ENCODE measurements at regions not wholly inside any gene's neighbourhood (a gene's known extent, or its start where the extent isn't known, plus 50 kb on each side); places are given as distances from the start of the nearest gene placed in this dataset.

DNA sequence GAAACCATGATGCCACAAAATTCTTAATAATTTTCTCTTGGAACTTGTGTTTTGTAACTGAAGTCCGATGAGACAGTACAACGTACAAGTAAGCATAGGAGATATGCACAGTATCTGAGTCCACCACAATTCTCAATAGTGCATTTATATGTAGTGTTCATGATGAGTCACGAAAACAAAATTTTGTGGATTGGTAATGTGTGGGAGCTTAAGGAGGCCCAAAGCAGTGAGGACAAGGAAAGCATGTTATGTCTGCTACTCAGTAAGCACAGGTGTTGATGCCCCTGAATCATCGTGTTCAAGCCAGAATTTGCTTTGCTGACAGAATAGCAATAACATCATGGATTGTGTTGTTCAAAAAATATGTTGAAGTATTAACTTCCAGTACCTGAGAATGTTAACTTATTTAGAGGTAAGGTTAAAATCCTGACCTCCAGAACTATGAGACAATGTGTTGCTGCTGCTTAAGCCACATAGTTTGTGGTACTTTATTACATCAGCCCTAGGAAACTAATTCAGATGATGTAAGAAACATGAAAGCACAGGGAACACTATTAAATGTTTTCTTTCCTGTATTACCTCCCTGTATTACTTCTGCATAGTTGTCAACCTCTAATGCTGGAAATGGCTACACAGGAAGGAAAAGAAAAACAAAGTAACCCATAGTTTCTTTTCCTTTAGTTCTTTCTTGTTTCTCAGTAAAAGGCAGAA lies 201.3 kb downstream of the SLITRK6 start:
- TF ChIP-seq, protein P1, sequence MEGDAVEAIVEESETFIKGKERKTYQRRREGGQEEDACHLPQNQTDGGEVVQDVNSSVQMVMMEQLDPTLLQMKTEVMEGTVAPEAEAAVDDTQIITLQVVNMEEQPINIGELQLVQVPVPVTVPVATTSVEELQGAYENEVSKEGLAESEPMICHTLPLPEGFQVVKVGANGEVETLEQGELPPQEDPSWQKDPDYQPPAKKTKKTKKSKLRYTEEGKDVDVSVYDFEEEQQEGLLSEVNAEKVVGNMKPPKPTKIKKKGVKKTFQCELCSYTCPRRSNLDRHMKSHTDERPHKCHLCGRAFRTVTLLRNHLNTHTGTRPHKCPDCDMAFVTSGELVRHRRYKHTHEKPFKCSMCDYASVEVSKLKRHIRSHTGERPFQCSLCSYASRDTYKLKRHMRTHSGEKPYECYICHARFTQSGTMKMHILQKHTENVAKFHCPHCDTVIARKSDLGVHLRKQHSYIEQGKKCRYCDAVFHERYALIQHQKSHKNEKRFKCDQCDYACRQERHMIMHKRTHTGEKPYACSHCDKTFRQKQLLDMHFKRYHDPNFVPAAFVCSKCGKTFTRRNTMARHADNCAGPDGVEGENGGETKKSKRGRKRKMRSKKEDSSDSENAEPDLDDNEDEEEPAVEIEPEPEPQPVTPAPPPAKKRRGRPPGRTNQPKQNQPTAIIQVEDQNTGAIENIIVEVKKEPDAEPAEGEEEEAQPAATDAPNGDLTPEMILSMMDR (IDR thresholded peaks at IDR 0.05; ENCODE audit: insufficient read depth in 1 of 2, low read depth in 1 of 2, low read length in 1 of 2, severe bottlenecking in 1 of 2, unreplicated experiment in 1 of 2), result no peak
- POLR2A ChIA-PET, result no interaction called here
- Mint-ChIP-seq H3K27me3 (ENCODE audit: insufficient read depth, unreplicated experiment) (no peaks in the 10 kb centered on the region), H3K9me3 (ENCODE audit: unreplicated experiment) (no peaks in the 10 kb centered on the region), H3K4me3 (ENCODE audit: unreplicated experiment) (no peak overlapping the region), H3K4me1 (ENCODE audit: low read depth, unreplicated experiment) (no peaks in the 10 kb centered on the region), H3K27ac (ENCODE audit: unreplicated experiment) (no peak overlapping the region), H3K36me3 (ENCODE audit: insufficient read depth, unreplicated experiment) (no peaks in the 10 kb centered on the region)
- BruUV-seq (replicated peaks), result no TSS peak
- Histone ChIP-seq H3K36me3 (ENCODE audit: control insufficient read depth, insufficient read depth, low read length) (no peaks in the 10 kb centered on the region), H3K9me3 (no peaks in the 10 kb centered on the region; the same call in 1 of the 2 replicates), H3K4me1 (no peaks in the 10 kb centered on the region), H3K4me3 (ENCODE audit: low read depth, low read length) (no peak overlapping the region), H3K27me3 (replicated peaks; ENCODE audit: control insufficient read depth, insufficient read depth, low read length) (no peaks in the 10 kb centered on the region)
- no peak for DNase-seq
- CTCF ChIA-PET, result no interaction called here
- intact Hi-C loops (cut with micrococcal nuclease; ENCODE audit: unreplicated experiment), result no loop called here

DNA sequence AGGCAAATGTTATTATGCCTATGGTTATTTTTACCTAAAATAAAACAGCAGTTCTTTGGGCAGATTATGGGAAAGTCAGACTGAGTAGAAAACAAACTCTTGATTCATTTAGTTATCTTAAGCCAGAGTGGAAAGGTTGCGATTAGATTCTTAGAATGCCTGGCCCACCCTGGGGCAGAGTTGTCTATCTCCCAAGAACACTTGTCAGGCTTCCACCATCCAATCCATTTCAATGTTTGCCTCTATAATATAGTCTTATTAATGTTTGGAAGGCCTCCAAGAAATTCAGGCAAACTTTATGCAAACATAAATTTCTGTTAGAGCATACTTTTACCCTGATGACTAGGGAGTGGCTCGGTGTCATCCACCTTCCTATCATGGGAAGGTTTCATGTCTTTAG lies 207.0 kb downstream of the SLITRK6 start:
- H3K4me3 ChIP-seq (ENCODE audit: low read depth, low read length), result no peak overlapping the region
- no peaks in the 10 kb centered on the region for H3K27me3 ChIP-seq (replicated peaks; ENCODE audit: control insufficient read depth, insufficient read depth, low read length)
- TF ChIP-seq, protein P1 (IDR thresholded peaks at IDR 0.05; ENCODE audit: insufficient read depth in 1 of 2, low read depth in 1 of 2, low read length in 1 of 2, severe bottlenecking in 1 of 2, unreplicated experiment in 1 of 2), result no peak
- DNase-seq, result no peak
- Mint-ChIP-seq H3K27ac (ENCODE audit: unreplicated experiment) (no peak overlapping the region), H3K27me3 (ENCODE audit: insufficient read depth, unreplicated experiment) (no peaks in the 10 kb centered on the region), H3K4me3 (ENCODE audit: unreplicated experiment) (no peak overlapping the region), H3K9me3 (ENCODE audit: unreplicated experiment) (no peaks in the 10 kb centered on the region), H3K4me1 (ENCODE audit: low read depth, unreplicated experiment) (no peaks in the 10 kb centered on the region), H3K36me3 (ENCODE audit: insufficient read depth, unreplicated experiment) (no peaks in the 10 kb centered on the region)
- intact Hi-C loops (cut with micrococcal nuclease; ENCODE audit: unreplicated experiment), result no loop called here
- no peaks in the 10 kb centered on the region; the same call in 1 of the 2 replicates for H3K9me3 ChIP-seq
- H3K4me1 ChIP-seq, result no peaks in the 10 kb centered on the region
- BruUV-seq (replicated peaks), result no TSS peak
- ChIA-PET CTCF (no interaction called here), POLR2A (no interaction called here)
- H3K36me3 ChIP-seq (ENCODE audit: control insufficient read depth, insufficient read depth, low read length), result no peaks in the 10 kb centered on the region

DNA sequence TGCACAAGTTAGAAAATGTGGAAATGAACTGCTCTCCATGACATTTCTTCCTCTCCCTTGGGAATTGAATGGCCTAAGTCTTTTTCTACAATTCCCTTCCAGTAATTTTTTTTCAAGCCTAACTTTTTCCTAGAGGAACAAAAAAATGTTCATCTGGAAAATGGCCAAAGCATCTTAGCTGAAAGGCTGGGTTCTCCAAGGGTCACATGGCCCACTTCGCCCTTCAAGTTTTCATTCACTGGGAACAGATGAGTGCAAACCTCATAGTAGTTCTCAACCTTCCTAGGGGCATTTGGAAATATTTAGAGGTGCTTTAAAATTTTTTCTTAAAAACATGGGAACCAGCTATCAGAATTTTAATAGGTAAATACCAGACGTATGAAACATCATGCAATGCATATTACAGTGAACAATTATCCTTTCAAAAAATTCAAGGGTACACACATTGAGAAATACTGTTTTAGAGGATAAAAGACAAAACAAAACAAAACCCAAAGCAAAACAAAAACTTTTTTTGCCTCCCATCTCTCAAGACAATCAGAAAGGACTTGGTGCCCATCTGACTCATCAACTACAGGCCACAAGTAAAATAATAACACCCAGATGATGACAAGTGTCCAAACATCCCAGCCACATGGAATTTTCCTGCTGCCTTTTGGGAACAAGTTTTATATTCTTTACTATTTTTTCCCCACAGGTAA lies 208.8 kb downstream of the SLITRK6 start:
- peaks cover under 1% of the 10 kb centered on the region; the same call in 1 of the 2 replicates for H3K9me3 ChIP-seq
- Mint-ChIP-seq H3K9me3 (ENCODE audit: unreplicated experiment) (peaks cover 5% of the 10 kb centered on the region), H3K4me3 (ENCODE audit: unreplicated experiment) (no peak overlapping the region), H3K36me3 (ENCODE audit: insufficient read depth, unreplicated experiment) (no peaks in the 10 kb centered on the region), H3K27me3 (ENCODE audit: insufficient read depth, unreplicated experiment) (no peaks in the 10 kb centered on the region), H3K27ac (ENCODE audit: unreplicated experiment) (no peak overlapping the region), H3K4me1 (ENCODE audit: low read depth, unreplicated experiment) (no peaks in the 10 kb centered on the region)
- H3K4me1 ChIP-seq, result no peaks in the 10 kb centered on the region
- TF ChIP-seq, protein P1 (IDR thresholded peaks at IDR 0.05; ENCODE audit: insufficient read depth in 1 of 2, low read depth in 1 of 2, low read length in 1 of 2, severe bottlenecking in 1 of 2, unreplicated experiment in 1 of 2), result no peak
- no peak overlapping the region for H3K4me3 ChIP-seq (ENCODE audit: low read depth, low read length)
- no TSS peak for BruUV-seq (replicated peaks)
- no peaks in the 10 kb centered on the region for H3K36me3 ChIP-seq (ENCODE audit: control insufficient read depth, insufficient read depth, low read length)
- ChIA-PET CTCF (no interaction called here), POLR2A (no interaction called here)
- H3K27me3 ChIP-seq (replicated peaks; ENCODE audit: control insufficient read depth, insufficient read depth, low read length), result no peaks in the 10 kb centered on the region
- intact Hi-C loops (cut with micrococcal nuclease; ENCODE audit: unreplicated experiment), result no loop called here
- DNase-seq, result no peak

All from Caco-2 (cell line).